Esophagus muscularis mucosa (tissue), 3 donors: ENCODE measurements at regions not wholly inside any gene's neighbourhood (a gene's known extent, or its start where the extent isn't known, plus 50 kb on each side); places are given as distances from the start of the nearest gene placed in this dataset.
"Not testable (repeated sequence)": the region's sequence is repeated elsewhere in the genome, so short reads cannot be mapped to it uniquely, and the experiment has no call there.

Experiments
- POLR2A ChIP-seq: fragments of 450-650 bp; IDR thresholded peaks from one replicate; pipeline ENCODE4 v1.6.1; 2017; ENCODE audit warnings: antibody characterized with exemption, moderate library complexity, mild to moderate bottlenecking, low read depth
- POLR2AphosphoS5 ChIP-seq, 2 donors: sonication (generic); formaldehyde crosslinking; IDR thresholded peaks; one replicate each; pipeline ENCODE4 v1.6.1; 2017; ENCODE audit warnings: antibody characterized with exemption in 2 of 2
- TF ChIP-seq, protein P1 (sequence below), 3 experiments: fragments of 200-600 bp in 2 of 3; fragments of 450-650 bp in 1 of 3; sonication (generic) in 2 of 3; IDR thresholded peaks; one replicate each; pipeline ENCODE4 v1.5.1; 2017 to 2019; ENCODE audit warnings: antibody characterized with exemption in 3 of 3, mild to moderate bottlenecking in 2 of 3, moderate library complexity in 1 of 3

GRCh38 chr9:26491922-26492607 is 400.5 kb downstream of the CAAP1 start:
- TF ChIP-seq, protein P1, sequence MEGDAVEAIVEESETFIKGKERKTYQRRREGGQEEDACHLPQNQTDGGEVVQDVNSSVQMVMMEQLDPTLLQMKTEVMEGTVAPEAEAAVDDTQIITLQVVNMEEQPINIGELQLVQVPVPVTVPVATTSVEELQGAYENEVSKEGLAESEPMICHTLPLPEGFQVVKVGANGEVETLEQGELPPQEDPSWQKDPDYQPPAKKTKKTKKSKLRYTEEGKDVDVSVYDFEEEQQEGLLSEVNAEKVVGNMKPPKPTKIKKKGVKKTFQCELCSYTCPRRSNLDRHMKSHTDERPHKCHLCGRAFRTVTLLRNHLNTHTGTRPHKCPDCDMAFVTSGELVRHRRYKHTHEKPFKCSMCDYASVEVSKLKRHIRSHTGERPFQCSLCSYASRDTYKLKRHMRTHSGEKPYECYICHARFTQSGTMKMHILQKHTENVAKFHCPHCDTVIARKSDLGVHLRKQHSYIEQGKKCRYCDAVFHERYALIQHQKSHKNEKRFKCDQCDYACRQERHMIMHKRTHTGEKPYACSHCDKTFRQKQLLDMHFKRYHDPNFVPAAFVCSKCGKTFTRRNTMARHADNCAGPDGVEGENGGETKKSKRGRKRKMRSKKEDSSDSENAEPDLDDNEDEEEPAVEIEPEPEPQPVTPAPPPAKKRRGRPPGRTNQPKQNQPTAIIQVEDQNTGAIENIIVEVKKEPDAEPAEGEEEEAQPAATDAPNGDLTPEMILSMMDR (IDR thresholded peaks at IDR 0.05), result not testable (repeated sequence)
- TF ChIP-seq POLR2A; POLR2AphosphoS5 (IDR thresholded peaks at IDR 0.05): not testable (repeated sequence)
